PC-3 (cell line): ENCODE measurements at regions not wholly inside any gene's neighbourhood (a gene's known extent, or its start where the extent isn't known, plus 50 kb on each side); places are given as distances from the start of the nearest gene placed in this dataset.

Experiments
- ATAC-seq: fragments of 200-7000 bp; cut with Tn5 transposase; 2 replicates; pipeline ENCODE4 v1.9.1; 2020; ENCODE audit warnings: mild to moderate bottlenecking, moderate library complexity
- BruUV-seq: library from RNA; stranded (reverse); fragments of 400-500 nt; replicated peaks from 2 replicates; lab custom pipeline; 2021; lab: Mats Ljungman, UMichigan
- CTCF ChIA-PET: fragments of 300-600 bp; sonication (Branson Sonifier 250); formaldehyde crosslinking; loops from one replicate; lab custom pipeline; 2022; ENCODE audit warnings: antibody characterized with exemption; lab: Charles Lee
- POLR2A ChIA-PET: fragments of 300-600 bp; sonication (Branson Sonifier 250); formaldehyde crosslinking; loops from one replicate; lab custom pipeline; 2022; ENCODE audit warnings: antibody characterized with exemption; ENCODE audit not compliant: unreplicated experiment; lab: Charles Lee
- DNase-seq: peaks from one replicate; pipeline ENCODE4 v3.0.0-alpha.2; 2015
- H2AFZ ChIP-seq: fragments of 300-600 bp; sonication (generic); 2 replicates; pipeline ENCODE4 v1.6.0; 2016; ENCODE audit warnings: antibody characterized with exemption, low read length
- H3F3A ChIP-seq: fragments of 300-600 bp; sonication (generic); one replicate; pipeline ENCODE4 v1.6.0; 2017; ENCODE audit warnings: antibody characterized with exemption, low read length, control low read depth, mild to moderate bottlenecking; ENCODE audit not compliant: unreplicated experiment
- H3K27ac ChIP-seq: fragments of 300-600 bp; sonication (generic); 2 replicates; pipeline ENCODE4 v1.5.1; 2016; ENCODE audit warnings: mild to moderate bottlenecking, low read length
- H3K27me3 ChIP-seq: fragments of 300-600 bp; sonication (generic); 2 replicates; pipeline ENCODE4 v1.6.1; 2016; ENCODE audit warnings: low read length, mixed read lengths
- H3K36me3 ChIP-seq: fragments of 300-600 bp; sonication (generic); 2 replicates; pipeline ENCODE4 v1.6.1; 2016; ENCODE audit warnings: low read depth, mixed run types, low read length, mixed read lengths
- H3K4me1 ChIP-seq: fragments of 300-600 bp; sonication (generic); 2 replicates; pipeline ENCODE4 v1.5.1; 2016; ENCODE audit warnings: low read length; ENCODE audit not compliant: insufficient read depth
- H3K4me2 ChIP-seq: fragments of 300-600 bp; sonication (generic); 2 replicates; pipeline ENCODE4 v1.6.0; 2016; ENCODE audit warnings: low read length
- H3K4me3 ChIP-seq: fragments of 300-600 bp; sonication (generic); 2 replicates; pipeline ENCODE4 v1.5.1; 2016; ENCODE audit warnings: mild to moderate bottlenecking, low read length, mixed read lengths
- H3K79me2 ChIP-seq: fragments of 300-600 bp; sonication (generic); 2 replicates; pipeline ENCODE4 v1.6.1; 2017; ENCODE audit warnings: low read length, mixed read lengths
- H3K9ac ChIP-seq: fragments of 300-600 bp; sonication (generic); 2 replicates; pipeline ENCODE4 v1.6.0; 2016; ENCODE audit warnings: mild to moderate bottlenecking, low read length
- H3K9me2 ChIP-seq: fragments of 300-600 bp; sonication (generic); replicated peaks from 2 replicates; pipeline ENCODE4 v1.6.1; 2016; ENCODE audit warnings: mixed run types, low read length, mixed read lengths
- H3K9me3 ChIP-seq: fragments of 300-600 bp; sonication (generic); 2 replicates; pipeline ENCODE4 v1.6.1; 2016; ENCODE audit warnings: low read length, mixed read lengths
- H4K20me1 ChIP-seq: fragments of 300-600 bp; sonication (generic); 2 replicates; pipeline ENCODE4 v1.6.1; 2016; ENCODE audit warnings: low read length, mixed read lengths
- CTCF ChIP-seq: fragments of 300-600 bp; sonication (generic); conservative IDR thresholded peaks from 2 replicates; pipeline ENCODE4 v1.5.1; 2017; ENCODE audit warnings: antibody characterized with exemption, low read depth, mild to moderate bottlenecking, low read length
- EZH2 ChIP-seq: fragments of 300-600 bp; sonication (generic); IDR thresholded peaks from one replicate; pipeline ENCODE4 v1.6.1; 2017; ENCODE audit warnings: antibody characterized with exemption, mild to moderate bottlenecking, low read length; ENCODE audit not compliant: unreplicated experiment
- EZH2phosphoT487 ChIP-seq: fragments of 300-600 bp; sonication (generic); IDR thresholded peaks from 2 replicates; pipeline ENCODE4 v1.6.1; 2018; ENCODE audit warnings: mild to moderate bottlenecking, antibody characterized with exemption, low read length, borderline replicate concordance
- intact Hi-C: fragments of 100-400 bp; cut with micrococcal nuclease; formaldehyde crosslinking; loops from 2 replicates; pipeline ENCODE4 v1.9.0; 2023

GRCh38 chr2:11016735-11017388 is 105.1 kb downstream of the KCNF1 start:
- DNase-seq, result no peak
- Histone ChIP-seq H3K4me1 (no peaks in the 10 kb centered on the region), H3K9me2 (no peaks in the 10 kb centered on the region), H3K4me3 (no peak overlapping the region), H3K9ac (no peak overlapping the region), H3K9me3 (no peaks in the 10 kb centered on the region), H4K20me1 (no peaks in the 10 kb centered on the region), H3K4me2 (no peak overlapping the region), H3K36me3 (no peaks in the 10 kb centered on the region), H2AFZ (no peak overlapping the region), H3K79me2 (no peaks in the 10 kb centered on the region), H3K27ac (no peak overlapping the region), H3F3A (no peaks in the 10 kb centered on the region), H3K27me3 (peaks cover 57% of the 10 kb centered on the region)
- ATAC-seq, result no peak
- BruUV-seq, result no TSS peak
- TF ChIP-seq CTCF, result no peak
- no peak for TF ChIP-seq EZH2
- TF ChIP-seq EZH2phosphoT487, result no peak
- intact Hi-C loops, result no loop called here
- ChIA-PET POLR2A (no interaction called here), CTCF (no interaction called here)

GRCh38 chr2:11017921-11018320 is 106.2 kb downstream of the KCNF1 start:
- no peak overlapping the region for H3K9ac ChIP-seq
- ATAC-seq (no peak), DNase-seq (no peak)
- ChIA-PET CTCF (no interaction called here), POLR2A (interaction anchor here (0.5 kb wide), 1 partner anchor 1008 kb away, joined by 3 read pairs; no protein-coding TSS in a partner anchor)
- intact Hi-C loops, result no loop called here
- H3K36me3 ChIP-seq, result no peaks in the 10 kb centered on the region
- no peaks in the 10 kb centered on the region for H3K4me1 ChIP-seq
- no peaks in the 10 kb centered on the region for H3K9me2 ChIP-seq
- no TSS peak for BruUV-seq
- TF ChIP-seq EZH2 (no peak), CTCF (no peak), EZH2phosphoT487 (no peak)
- H3F3A ChIP-seq, result no peaks in the 10 kb centered on the region
- no peaks in the 10 kb centered on the region for H3K9me3 ChIP-seq
- H3K4me3 ChIP-seq, result no peak overlapping the region
- H4K20me1 ChIP-seq, result no peaks in the 10 kb centered on the region
- no peak overlapping the region for H3K27ac ChIP-seq
- no peak overlapping the region for H3K4me2 ChIP-seq
- H3K79me2 ChIP-seq, result no peaks in the 10 kb centered on the region
- no peak overlapping the region for H2AFZ ChIP-seq
- peaks cover 53% of the 10 kb centered on the region for H3K27me3 ChIP-seq

- ChIA-PET CTCF (no interaction called here), POLR2A (no interaction called here)
- Histone ChIP-seq H2AFZ (no peak overlapping the region), H4K20me1 (no peaks in the 10 kb centered on the region), H3K79me2 (no peaks in the 10 kb centered on the region), H3K4me1 (no peaks in the 10 kb centered on the region; the same call in 1 of the 2 replicates), H3K4me2 (no peak overlapping the region), H3K27ac (no peak overlapping the region), H3F3A (no peaks in the 10 kb centered on the region), H3K4me3 (no peak overlapping the region), H3K27me3 (peaks cover 53% of the 10 kb centered on the region), H3K9me2 (no peaks in the 10 kb centered on the region), H3K36me3 (no peaks in the 10 kb centered on the region), H3K9ac (no peak overlapping the region), H3K9me3 (no peaks in the 10 kb centered on the region)
- DNase-seq (no peak), ATAC-seq (no peak)
- intact Hi-C loops, result no loop called here
- TF ChIP-seq EZH2phosphoT487 (no peak), EZH2 (no peak), CTCF (no peak)
- no TSS peak for BruUV-seq
These were observed 107.0 kb downstream of the KCNF1 start for GRCh38 chr2:11018651-11019185.
